ENCODE measurements at regions not wholly inside any gene's neighbourhood (a gene's known extent, or its start where the extent isn't known, plus 50 kb on each side); places are given as distances from the start of the nearest gene placed in this dataset.

GRCh38 chr7:67870396-67870795 is 873.8 kb downstream of the TYW1 start:
- no peaks in the 10 kb centered on the region for H3K9me3 ChIP-seq (ENCODE audit: control insufficient read depth, insufficient read depth, low read depth, low read length)
- no peak overlapping the region for H3K4me3 ChIP-seq (ENCODE audit: low read depth, low read length)
- no peaks in the 10 kb centered on the region for H3K4me1 ChIP-seq (ENCODE audit: control insufficient read depth, insufficient read depth, low read length)
- TF ChIP-seq GLIS2 (tag by site-specific recombination; IDR thresholded peaks at IDR 0.05): no peak
- POLR2A ChIA-PET: no interaction called here
- CTCF ChIA-PET: no interaction called here
- no peak overlapping the region for H3K27ac ChIP-seq (ENCODE audit: extremely low read depth, low read depth, low read length)
- H3K36me3 ChIP-seq (ENCODE audit: control insufficient read depth in 2 of 2, insufficient read depth in 1 of 2, low read length in 2 of 2): no peaks in the 10 kb centered on the region

- Histone ChIP-seq H3K36me3 (ENCODE audit: control insufficient read depth in 2 of 2, insufficient read depth in 1 of 2, low read length in 2 of 2) (no peaks in the 10 kb centered on the region), H3K4me1 (ENCODE audit: control insufficient read depth, insufficient read depth, low read length) (no peaks in the 10 kb centered on the region), H3K9me3 (ENCODE audit: control insufficient read depth, insufficient read depth, low read depth, low read length) (no peaks in the 10 kb centered on the region), H3K4me3 (ENCODE audit: low read depth, low read length) (no peak overlapping the region), H3K27ac (ENCODE audit: extremely low read depth, low read depth, low read length) (no peak overlapping the region)
- TF ChIP-seq MEIS1 (CRISPR knock-in tag; IDR thresholded peaks at IDR 0.05; ENCODE audit: borderline replicate concordance): no peak
- TF ChIP-seq ZNF362 (tag by site-specific recombination; IDR thresholded peaks at IDR 0.05): no peak
- no peak for TF ChIP-seq KLF7 (tag by site-specific recombination; IDR thresholded peaks at IDR 0.05; ENCODE audit: borderline replicate concordance)
- TF ChIP-seq YY2 (tag by site-specific recombination; IDR thresholded peaks at IDR 0.05): no peak
- no peak for TF ChIP-seq REST (tag by site-specific recombination; IDR thresholded peaks at IDR 0.05)
- no peak for TF ChIP-seq ZNF521 (tag by site-specific recombination; IDR thresholded peaks at IDR 0.05)
- TF ChIP-seq GFI1B (tag by site-specific recombination; IDR thresholded peaks at IDR 0.05): no peak
- TF ChIP-seq EGR2 (tag by site-specific recombination; IDR thresholded peaks at IDR 0.05; ENCODE audit: low read depth): no peak
- no peak for TF ChIP-seq ZNF175 (tag by site-specific recombination; IDR thresholded peaks at IDR 0.05)
- no peak for TF ChIP-seq ZNF514 (tag by site-specific recombination; IDR thresholded peaks at IDR 0.05)
- no peak for TF ChIP-seq ZFP69B (tag by site-specific recombination; IDR thresholded peaks at IDR 0.05)
- no peak for TF ChIP-seq ZNF214 (tag by site-specific recombination; IDR thresholded peaks at IDR 0.05; ENCODE audit: borderline replicate concordance)
- no peak for TF ChIP-seq ZNF24 (tag by site-specific recombination; IDR thresholded peaks at IDR 0.05)
- no peak for TF ChIP-seq ZFP37 (tag by site-specific recombination; IDR thresholded peaks at IDR 0.05)
- TF ChIP-seq PRDM10 (tag by site-specific recombination; IDR thresholded peaks at IDR 0.05): no peak
- no peak for TF ChIP-seq ZNF639 (tag by site-specific recombination; IDR thresholded peaks at IDR 0.05)
- no peak for TF ChIP-seq ZNF146 (tag by site-specific recombination; IDR thresholded peaks at IDR 0.05)
- no peak for TF ChIP-seq GLI4 (tag by site-specific recombination; IDR thresholded peaks at IDR 0.05)
- POLR2A ChIA-PET: no interaction called here
- CTCF ChIA-PET: interaction anchor here (0.6 kb wide), 1 partner anchor 725 kb away, joined by 3 read pairs; no protein-coding TSS in a partner anchor
These were observed 878.9 kb downstream of the TYW1 start for GRCh38 chr7:67875558-67875957.

All from HEK293 (cell line).